Head of caudate nucleus (tissue), 42 donors: ENCODE measurements at regions not wholly inside any gene's neighbourhood (a gene's known extent, or its start where the extent isn't known, plus 50 kb on each side); places are given as distances from the start of the nearest gene placed in this dataset.
"Not testable (repeated sequence)": the region's sequence is repeated elsewhere in the genome, so short reads cannot be mapped to it uniquely, and the experiment has no call there.

ENCODE experiments used
- DNase-seq, 42 donors: peaks; one replicate each; pipeline versions ENCODE4 v3.0.0 to v3.0.0-alpha.2; 2020 to 2021; ENCODE audit warnings: mixed read lengths in 7 of 42
- intact Hi-C: fragments of 100-400 bp; cut with DNase I; formaldehyde crosslinking; loops from one replicate; pipeline ENCODE4 v1.15.0; 2022

DNA sequence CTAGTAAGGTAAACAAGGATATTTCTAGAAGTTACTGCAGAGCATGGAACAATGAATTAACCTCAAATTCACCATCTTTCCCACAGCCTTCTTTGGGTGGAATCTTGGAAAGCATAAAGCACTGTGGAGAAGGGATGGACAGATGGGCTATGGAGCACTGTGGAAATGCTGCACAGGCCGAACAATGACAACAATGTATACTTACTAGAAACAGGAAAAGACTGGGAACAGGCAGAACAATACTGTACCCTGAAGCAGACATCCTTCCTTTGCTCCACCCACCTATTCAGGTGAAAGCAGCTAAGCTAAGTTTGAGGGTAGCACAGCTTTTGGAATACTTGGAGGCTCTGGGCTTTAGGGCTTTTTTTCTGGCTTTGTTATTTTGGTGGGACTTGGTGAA is 250.6 kb upstream of the KLF8 start:
- DNase-seq: no peak
- intact Hi-C loops: no loop called here

DNA sequence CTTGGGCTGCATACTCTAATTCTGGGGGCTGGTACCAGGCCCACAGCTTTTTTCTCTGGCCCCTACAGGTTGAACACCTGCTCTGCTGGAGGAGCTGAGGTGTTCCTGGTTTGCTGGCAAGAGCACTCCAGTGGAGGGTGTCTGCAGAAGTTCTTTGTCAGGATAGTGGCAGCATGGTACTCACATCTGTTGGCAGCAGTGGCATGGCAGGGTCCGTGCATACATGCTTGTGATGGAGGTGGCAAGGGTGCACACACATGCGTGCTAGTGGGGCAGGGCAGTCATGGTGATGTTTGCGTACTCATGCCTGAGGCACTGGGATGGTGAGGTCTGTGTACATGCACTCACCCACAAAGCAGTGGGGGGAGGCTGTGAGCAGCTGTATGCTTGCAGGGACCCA is 235.5 kb upstream of the KLF8 start:
- DNase-seq: no peak
- intact Hi-C loops: no loop called here

DNA sequence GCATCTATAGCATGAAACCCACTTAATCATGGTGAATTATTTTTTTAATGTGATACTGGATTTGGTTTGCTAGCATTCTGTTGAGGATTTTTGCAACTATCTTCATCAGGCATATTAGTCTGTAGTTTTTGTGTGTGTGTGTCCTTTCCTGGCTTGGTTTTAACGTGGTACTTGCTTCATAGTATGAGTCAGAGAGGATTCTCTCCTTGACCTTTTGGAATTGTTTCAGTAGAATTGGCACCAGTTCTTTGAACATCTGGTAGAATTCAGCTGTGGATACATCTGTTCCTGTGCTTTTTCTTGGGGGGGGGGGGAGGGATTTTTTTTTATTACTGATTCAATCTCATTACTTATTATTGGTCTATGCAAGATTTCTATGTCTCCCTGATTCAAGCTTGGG is 232.0 kb upstream of the KLF8 start:
- DNase-seq: no peak
- intact Hi-C loops: no loop called here

DNA sequence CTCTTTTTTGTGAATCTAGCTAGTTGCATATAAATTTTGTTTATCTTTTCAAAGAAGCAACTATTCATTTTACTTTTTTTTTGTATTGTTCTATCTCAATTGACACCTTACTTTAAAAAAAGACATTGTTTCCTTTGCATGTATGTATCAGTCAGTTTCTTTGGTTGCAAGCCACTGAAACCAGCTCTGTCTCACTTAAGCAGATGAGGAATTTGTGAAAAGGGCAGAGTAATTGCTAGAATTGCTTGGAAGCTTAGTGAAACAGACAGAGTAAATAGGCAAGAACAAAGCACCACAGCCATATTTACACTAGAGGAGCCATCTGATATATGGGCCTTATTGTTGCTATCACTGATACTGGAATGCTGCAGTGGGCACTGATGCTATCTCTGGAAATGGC is 231.4 kb upstream of the KLF8 start:
- no peak for DNase-seq
- intact Hi-C loops: no loop called here

DNA sequence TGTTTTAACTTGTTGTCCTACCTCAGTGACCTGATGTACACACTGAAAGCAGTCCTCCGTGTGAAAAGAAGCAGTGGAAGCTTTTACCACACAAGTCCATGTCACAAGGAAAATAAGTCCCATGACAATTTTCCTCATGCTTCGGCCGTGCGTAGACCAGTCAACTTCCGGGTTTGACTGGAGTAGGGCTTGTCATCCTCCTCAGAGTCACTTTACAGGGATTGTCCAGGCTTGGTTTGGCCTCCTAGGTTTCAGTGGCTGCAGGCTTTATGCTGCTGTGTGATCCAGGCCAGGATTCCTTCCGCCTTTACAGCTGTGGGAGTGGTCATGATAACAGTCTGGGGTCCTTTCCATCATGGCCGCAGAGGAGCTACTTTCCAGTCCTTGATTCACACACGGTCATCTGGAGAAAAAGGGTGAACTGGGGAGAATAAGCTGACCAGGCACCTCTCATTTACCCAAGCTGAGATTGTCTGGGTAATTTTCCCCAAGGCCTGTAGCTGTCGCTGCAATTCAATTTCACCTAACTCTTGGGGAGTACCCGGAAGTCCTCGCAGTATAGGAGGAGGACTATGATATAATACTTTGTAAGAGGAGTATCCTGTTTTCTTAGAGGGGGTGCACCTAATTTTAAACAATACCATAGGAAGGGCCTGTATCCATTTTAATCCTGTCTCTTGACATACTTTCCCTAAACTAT is 206.1 kb upstream of the KLF8 start:
- no peak for DNase-seq
- intact Hi-C loops: no loop called here

DNA sequence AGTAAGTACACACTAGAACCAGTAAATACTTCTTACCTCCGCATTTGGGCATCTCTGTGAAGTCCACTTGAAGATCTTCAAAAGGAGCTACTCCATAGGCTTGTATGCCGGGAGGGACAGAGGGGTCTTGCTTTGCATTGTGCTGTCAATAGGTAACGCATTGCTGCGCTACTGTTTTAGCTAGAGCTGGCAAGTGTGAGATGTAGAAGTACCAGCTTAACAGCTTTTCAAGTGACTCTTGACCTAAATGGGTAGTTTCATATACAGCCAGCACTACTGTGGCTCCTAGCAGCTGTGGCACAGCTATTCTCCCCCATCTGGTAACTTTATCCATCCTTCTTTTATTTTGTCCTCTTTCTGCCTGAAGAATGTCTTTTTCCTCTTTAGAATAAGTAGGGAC is 205.3 kb upstream of the KLF8 start:
- intact Hi-C loops: no loop called here
- DNase-seq: no peak

DNA sequence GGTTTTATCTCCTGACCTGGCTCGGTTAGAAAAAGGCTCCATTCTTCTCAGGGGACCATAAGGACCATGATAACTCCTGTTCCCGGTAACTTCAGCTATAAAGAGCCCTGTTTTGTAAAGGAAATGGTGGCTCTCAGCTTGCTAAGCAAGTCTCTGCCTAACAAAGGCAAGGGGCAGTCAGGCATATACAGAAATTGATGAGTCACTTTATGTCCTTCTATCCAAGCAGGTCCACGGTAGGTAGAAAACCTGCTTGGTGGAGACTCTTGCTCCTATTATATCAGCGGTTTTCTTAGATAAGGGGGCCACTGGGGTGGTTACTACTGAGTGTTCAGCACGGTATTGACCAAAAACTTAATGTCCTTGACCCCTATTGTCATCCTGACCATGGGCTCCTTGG is 203.0 kb upstream of the KLF8 start:
- intact Hi-C loops: no loop called here
- no peak for DNase-seq

DNA sequence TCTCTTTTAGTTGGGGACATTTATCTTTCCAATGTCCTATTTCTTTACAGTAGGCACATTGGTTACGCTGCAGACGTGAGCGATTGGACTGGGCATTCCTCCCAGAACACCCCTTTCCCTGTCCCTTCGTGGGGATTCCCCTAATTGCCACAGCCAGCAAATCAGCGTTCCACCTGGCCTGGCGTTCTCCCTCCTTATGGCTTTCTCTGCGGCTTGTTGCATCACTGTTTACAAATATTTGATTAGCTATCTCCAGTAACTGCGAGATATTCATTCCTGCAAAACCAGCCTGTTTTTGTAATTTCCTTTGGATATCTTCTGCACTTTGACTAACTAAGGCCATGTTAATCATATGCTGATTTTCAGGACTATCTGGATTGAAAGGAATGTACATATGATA is 202.5 kb upstream of the KLF8 start:
- intact Hi-C loops: no loop called here
- DNase-seq: no peak

DNA sequence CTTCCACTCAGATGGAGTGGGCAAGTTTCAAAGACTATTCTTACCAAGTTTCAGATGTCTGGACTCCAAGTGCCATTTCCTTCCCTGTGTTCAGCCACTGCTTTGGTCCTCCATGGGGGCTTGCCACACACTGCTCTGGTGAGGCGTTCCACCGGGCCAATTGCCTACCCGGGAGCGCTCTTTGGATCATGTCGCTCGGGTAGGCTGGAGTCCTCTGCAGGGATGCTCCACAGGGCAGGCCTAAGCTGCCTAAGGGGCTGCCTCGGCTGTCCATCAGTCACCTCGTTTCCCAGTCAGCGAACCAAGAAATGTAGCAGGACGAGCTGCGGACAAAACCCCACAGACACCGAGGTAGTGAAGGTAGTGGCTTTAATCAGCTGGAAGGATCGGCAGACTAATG is 200.7 kb upstream of the KLF8 start:
- DNase-seq: no peak
- intact Hi-C loops: no loop called here

DNA sequence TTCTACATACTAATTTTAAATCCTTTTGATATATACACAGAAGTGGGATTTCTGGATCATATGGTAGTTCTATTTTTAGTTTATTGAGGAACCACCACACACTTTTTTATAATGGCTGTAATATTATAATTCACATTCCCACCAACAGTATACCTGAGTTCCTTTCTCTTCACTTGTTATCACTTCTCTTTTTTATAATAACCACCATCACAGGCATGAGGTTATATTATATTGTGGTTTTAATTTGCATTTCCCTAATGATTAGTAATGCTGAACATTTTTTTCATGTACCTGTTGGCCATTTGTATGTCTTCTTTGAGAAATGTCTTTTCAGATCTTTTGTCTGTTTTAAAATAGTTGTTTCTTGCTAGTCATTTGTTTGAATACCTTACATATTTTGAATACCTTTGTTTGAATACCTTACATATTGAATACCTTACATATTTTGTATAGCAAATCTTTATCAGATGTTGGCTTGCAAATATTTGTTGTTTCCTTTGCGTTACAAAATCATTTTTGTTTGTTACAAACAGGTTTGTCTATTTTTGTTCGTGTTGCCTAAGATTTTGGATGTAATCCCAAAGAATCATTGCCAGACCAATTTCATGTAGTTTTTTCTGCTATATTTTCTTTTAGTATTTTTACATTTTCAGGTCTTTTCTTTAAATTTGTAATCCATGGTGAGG is 198.5 kb upstream of the KLF8 start:
- intact Hi-C loops: no loop called here

DNA sequence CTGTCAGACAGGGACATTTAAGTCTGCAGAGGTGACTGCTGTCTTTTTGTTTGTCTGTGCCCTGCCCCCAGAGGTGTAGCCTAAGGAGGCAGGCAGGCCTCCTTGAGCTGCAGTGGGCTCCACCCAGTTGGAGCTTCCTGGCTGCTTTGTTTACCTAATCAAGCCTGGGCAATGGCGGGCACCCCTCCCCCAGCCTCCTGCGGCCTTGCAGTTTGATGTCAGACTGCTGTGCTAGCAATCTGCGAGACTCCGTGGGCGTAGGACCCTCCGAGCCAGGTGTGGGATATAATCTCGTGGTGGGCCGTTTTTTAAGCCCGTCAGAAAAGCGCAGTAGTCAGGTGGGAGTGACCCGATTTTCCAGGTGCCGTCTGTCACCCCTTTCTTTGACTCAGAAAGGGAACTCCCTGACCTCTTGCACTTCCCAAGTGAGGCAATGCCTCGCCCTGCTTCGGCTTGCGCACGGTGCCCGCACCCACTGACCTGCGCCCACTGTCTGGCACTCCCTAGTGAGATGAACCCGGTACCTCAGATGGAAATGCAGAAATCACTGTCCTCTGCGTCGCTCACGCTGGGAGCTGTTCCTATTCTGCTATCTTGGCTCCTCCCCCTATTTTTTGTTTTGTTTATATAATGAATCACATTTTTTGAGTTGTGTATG is 179.4 kb upstream of the KLF8 start:
- DNase-seq, intact Hi-C loops: not testable (repeated sequence)

More for the DNA sequence above, 198.5 kb upstream of the KLF8 start:
- no peak for DNase-seq

DNA sequence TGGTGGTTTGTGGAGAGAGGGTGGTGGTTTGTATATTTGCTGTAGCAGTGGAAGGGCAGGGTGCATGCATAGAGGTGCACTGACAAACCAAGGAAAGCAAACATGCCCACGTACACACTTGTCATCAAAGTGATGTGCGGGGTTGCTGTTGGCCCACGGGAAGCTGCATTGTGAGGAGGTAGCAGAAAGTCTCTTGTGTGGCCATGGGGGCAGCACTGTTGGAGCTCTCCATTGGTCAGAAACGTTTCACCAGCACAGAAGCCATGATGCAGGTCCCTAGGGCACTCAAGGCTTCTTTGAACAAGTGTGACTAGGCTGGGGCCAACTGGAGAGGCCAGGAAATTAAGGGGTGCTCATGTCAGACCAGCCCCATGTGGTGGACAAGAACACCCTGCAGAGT is 174.8 kb upstream of the KLF8 start:
- DNase-seq: no peak

DNA sequence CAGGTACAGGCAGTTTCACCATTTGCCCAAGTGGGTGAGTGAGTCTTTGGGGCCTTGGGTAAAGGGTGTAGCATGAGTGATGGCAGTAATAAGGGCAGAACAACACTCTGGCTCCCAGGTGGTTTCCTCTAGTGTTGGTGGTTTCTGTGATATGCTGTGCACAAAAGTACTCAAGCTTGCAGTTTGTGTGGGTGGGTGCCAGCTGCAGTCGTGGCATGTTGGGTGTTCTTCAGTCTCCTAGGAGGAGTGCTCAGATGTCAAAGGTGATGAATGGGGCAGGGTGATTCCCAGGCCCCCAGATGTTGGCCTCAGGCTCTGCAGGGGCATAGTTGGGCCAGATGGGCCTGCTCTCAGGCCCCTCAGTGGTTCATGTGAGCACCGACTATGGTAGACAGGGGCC is 166.1 kb upstream of the KLF8 start:
- intact Hi-C loops: no loop called here
- no peak for DNase-seq

More for the DNA sequence above, 174.8 kb upstream of the KLF8 start:
- intact Hi-C loops: no loop called here

DNA sequence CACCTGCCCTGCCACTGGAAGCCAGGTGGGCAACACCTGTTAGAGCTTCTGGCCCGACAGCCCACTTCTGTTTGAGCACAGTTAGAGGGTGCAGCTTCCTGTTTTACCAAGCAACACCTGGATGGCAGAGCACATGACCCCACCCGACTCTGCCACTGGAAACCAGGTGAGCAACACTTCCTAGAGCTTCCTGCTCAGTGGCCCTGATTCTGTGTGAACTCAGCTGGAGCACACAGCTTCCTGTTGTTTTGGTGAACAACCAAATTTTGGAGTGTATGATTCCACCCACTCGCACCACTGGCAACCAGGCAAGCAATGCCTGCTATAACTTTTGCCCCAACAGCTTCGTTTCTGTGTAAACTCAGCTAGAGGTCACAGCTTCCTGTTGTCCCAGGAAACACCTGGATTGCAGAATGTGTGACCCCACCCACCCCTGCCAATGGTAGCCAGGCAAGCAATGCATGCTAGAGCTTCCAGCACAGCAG is 163.8 kb upstream of the KLF8 start:
- intact Hi-C loops: no loop called here
- no peak for DNase-seq

DNA sequence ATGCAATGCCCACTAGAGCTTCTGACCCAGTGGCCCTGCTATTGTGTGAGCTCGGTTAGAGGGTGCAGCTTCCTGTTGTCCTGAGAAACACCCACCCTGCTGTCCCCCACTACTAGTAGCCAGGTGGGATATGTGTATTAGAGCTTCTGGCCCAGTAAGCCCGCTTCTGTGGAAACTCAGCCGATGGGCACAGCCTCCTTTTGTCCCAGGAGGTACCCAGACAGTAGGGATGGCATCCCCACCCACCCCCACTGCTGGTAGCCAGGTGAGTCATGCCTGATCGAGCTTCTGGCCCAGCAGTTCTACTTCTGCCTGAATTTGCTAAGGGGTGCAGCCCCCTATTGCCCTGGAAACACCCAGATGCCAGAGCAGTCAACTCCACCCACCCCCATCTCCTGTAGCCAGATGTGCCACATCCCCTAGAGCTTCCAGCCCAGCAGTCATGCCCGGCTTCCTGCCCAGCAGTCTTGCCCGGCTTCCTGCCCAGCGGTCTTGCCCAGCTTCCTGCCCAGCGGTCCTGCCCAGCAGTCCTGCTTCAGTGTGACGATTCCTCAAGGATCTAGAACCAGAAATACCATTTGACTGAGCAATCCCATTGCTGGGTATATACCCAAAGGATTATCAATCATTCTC is 162.7 kb upstream of the KLF8 start:
- intact Hi-C loops: no loop called here
- no peak for DNase-seq

DNA sequence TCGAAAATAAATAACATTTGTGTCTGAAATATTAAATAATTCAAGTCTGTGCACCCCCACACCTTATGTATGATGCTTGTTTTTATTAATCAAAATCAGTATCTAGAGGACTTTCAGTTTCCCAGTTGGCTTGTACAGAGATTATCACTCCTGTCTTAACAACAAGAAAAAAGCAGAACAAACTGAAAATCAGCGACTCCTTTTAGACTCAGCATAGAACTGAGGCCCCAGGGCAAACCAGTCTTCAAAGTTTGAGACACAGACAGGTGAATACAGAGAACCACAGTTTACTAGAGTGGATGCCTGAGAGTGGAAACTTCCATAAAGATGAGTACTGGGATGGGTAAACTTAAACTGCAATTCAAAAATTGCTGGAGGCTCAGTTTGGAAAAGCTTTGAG is 142.8 kb upstream of the KLF8 start:
- intact Hi-C loops: no loop called here
- DNase-seq: no peak

DNA sequence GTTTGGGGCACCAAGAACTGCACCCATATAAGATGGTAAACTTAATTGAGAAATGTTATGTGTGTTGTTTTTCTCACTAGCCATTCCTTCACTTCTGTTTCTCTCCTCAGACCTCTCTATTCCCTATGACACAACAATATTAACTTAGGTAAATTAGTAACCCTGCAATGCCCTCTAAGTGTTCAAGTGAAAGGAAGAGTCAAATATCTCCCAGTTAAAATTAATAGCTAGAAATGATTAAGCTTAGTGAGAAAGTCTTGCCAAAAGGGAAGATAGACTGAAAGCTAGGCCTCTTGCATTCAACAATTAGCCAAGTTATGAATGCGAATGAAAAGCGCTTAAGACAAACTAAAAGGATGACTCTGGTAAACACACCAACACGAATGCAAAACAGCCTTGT is 132.9 kb upstream of the KLF8 start:
- DNase-seq: no peak

DNA sequence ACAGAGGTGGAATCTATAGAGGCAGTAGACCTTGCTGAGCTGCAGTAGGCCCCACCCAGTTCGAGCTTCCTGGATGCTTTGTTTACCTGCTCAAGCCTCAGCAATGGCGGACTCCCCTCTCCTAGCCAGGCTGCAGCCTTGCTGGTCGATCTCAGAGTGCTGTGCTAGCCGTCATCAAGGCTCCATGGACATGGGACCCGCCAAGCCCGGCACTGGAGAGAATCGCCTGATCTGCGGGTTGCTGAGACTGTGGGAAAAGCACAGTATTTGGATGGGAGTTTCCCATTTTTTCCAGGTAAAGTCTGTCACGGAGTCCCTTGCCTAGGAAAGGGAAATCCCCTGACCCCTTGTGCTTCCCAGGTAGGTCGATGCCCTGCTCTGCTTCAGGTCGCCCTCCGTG is 124.8 kb upstream of the KLF8 start:
- no peak for DNase-seq
- intact Hi-C loops: no loop called here

More for the DNA sequence above, 132.9 kb upstream of the KLF8 start:
- intact Hi-C loops: no loop called here

DNA sequence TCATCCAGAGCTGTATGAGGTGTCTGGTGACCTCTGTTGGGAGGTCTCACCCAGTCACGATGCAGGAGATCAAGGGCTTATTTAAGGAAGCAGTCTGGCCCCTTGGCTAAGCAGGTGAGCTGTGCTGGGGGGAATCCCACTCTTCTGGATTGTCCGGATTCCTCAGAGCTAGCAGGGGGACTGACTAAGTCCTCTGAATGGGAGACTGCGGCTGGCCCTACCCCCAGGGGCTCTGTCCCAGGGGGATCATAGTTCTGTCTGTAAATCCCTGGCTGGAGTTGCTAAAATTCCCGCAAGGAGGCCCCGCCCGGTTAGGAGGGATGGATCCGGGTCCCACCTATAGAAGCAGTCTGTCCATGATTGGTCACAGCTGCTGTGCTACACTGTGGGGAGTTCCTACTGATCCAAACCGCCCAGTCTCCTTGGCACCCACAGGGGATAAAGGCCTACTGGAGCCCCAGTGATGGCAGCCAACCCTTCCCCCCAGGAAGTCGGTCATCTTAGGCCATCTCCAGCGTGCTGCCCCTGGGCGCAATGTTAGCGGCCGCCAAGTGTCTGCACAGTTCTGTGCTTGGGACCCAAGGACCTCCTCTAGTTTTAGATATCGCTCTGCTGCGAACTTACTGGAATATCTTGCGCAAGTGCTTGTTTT is 118.2 kb upstream of the KLF8 start:
- no peak for DNase-seq
- intact Hi-C loops: no loop called here

DNA sequence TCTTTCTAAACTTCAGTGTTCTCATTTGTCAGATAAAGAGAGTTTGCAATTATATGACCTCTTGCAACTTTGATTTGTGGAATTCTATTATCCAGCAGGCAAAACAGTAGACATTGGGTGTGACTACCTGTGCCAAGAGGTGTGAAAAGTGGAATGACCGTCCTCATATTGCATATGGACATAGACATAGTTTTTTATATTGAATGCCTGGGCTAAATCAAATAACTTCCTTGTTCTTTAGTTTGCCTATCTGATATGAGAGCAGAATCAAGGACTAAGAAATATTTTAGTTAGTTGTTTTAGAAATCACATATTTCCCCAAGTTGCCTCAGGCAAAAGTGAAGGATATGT is 117.7 kb upstream of the KLF8 start:
- intact Hi-C loops: no loop called here
- no peak for DNase-seq
